ENCODE measurements at regions not wholly inside any gene's neighbourhood (a gene's known extent, or its start where the extent isn't known, plus 50 kb on each side); places are given as distances from the start of the nearest gene placed in this dataset.

DNA sequence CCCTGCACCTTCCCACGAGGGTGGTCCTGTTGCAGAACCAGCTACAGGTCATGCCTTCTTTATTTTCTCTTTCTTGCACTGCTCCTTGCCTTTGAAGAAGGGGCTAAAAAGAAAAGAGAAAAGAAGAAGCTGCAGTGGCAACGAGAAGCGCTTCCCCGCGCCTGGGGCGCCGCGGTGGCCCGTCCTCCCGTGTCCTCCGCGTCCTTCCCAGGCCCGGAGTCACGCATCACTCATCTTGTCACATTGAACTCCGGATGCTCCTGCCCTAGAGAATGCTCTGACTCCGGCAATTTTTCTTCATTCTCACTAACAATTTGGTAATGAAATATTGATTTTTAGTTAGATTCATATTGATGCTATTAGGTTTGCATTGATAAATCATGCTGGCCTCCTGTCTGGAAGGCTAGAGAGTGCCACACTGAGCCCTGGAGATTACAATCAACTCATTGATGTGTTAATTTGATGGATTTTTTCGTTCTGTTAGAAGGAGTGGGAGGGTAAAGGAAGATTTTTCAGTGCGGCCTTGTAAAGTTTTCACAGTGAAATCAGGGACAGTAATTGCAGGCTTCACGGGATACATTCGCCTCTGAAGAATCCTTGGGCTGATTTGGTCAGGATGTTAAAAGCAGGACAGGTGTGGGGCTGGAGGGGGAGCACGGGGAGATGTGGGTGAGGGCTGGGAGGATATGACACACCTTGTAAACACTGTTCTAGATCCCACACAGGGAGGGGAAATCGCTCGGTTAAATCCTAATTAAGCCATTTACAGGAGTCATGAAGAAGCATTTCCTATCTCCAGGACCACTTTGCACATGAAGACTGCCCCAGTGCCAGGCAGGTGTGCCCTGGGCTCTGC lies 349.3 kb downstream of the ZNF516 start:
- Histone ChIP-seq H3K4me1 (ENCODE audit: insufficient read depth, low read length) (peaks cover 21% of the 10 kb centered on the region), H3K36me3 (ENCODE audit: insufficient read depth, low read length) (no peaks in the 10 kb centered on the region), H3K27me3 (ENCODE audit: insufficient read depth, low read length) (no peaks in the 10 kb centered on the region), H3K9me3 (ENCODE audit: insufficient read depth, low read depth, low read length) (no peaks in the 10 kb centered on the region), H3K4me3 (ENCODE audit: low read length) (no peak overlapping the region), H3K9ac (ENCODE audit: low read depth, low read length) (no peak overlapping the region), H3K27ac (ENCODE audit: low read depth, low read length) (no peak overlapping the region)
- WGBS: 83% methylated on average over 22 of the region's 23 CpGs

DNA sequence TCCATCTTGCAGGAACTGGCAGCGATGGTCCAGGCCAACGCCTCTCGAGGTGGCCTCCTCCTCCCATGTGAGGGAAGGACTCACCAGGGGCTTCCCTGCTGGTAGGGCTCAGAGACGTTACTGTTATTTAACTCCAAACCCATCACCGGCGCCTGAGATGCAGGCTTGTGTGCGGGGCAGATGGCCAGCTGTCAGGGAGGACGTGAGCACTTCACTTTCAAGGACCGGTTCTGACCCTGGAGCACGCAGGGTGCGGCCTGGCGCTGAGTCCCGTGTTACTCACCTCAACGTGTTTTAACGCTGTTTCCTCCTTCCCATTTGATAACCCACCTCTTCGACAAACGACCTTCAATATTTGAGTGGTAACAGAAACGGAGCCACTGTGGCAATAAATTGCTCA lies 350.2 kb downstream of the ZNF516 start:
- Histone ChIP-seq H3K4me1 (ENCODE audit: insufficient read depth, low read length) (peaks cover 14% of the 10 kb centered on the region), H3K9ac (ENCODE audit: low read depth, low read length) (no peak overlapping the region)

DNA sequence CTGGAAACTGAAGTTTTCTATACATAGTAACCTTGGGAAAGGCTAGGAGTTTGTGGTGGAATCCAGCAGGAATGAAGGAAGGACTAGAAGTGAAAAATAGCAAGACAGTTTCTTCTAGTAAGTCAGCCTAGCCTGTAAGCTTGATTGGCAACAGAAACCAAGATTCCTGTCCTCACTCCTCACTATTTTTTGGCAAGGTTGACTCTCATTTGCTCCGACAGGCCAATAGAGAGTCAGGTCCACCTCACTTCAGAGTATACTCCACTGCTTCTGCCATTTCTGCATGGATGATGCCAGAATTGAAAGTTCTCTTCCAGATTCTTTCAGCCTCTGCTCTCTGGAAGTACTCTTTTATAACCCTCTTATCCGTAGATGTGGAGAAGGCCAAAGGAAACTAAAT lies 352.4 kb downstream of the ZNF516 start:
- Histone ChIP-seq H3K4me1 (ENCODE audit: insufficient read depth, low read length) (peaks cover 14% of the 10 kb centered on the region), H3K9me3 (ENCODE audit: insufficient read depth, low read depth, low read length) (no peaks in the 10 kb centered on the region), H3K4me3 (ENCODE audit: low read length) (no peak overlapping the region), H3K27ac (ENCODE audit: low read depth, low read length) (no peak overlapping the region), H3K9ac (ENCODE audit: low read depth, low read length) (no peak overlapping the region), H3K36me3 (ENCODE audit: insufficient read depth, low read length) (no peaks in the 10 kb centered on the region), H3K27me3 (ENCODE audit: insufficient read depth, low read length) (no peaks in the 10 kb centered on the region)
- 98% methylated on average over 2 of the region's 2 CpGs for WGBS

More for the DNA sequence above, 350.2 kb downstream of the ZNF516 start:
- Histone ChIP-seq H3K27me3 (ENCODE audit: insufficient read depth, low read length) (no peaks in the 10 kb centered on the region), H3K27ac (ENCODE audit: low read depth, low read length) (no peak overlapping the region), H3K4me3 (ENCODE audit: low read length) (no peak overlapping the region), H3K9me3 (ENCODE audit: insufficient read depth, low read depth, low read length) (no peaks in the 10 kb centered on the region), H3K36me3 (ENCODE audit: insufficient read depth, low read length) (no peaks in the 10 kb centered on the region)
- WGBS: 93% methylated on average over 18 of the region's 18 CpGs

DNA sequence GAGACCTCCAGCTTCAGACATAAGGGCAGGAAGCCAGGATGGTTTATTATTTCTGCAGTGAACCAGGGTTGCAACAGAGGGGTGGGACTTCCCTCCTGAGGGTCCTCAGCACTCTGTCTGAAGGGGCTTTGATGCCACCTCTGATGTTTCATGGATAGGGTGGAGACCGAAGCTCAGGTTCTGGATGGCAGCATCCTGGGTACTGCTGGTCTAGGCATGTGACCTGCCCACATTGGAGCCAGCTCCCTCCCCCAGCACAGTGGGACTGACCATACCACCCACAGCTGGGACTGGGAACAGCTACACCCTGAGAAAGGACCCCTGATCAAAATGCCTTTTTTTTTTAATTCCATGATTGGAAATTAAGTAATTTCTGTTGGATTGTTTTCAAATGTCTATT lies 355.2 kb downstream of the ZNF516 start:
- H3K4me3 ChIP-seq (ENCODE audit: low read length): no peak overlapping the region
- no peak overlapping the region for H3K9ac ChIP-seq (ENCODE audit: low read depth, low read length)
- no peaks in the 10 kb centered on the region for H3K36me3 ChIP-seq (ENCODE audit: insufficient read depth, low read length)
- 100% methylated on average over 1 of the region's 1 CpG for WGBS
- H3K9me3 ChIP-seq (ENCODE audit: insufficient read depth, low read depth, low read length): no peaks in the 10 kb centered on the region
- H3K27ac ChIP-seq (ENCODE audit: low read depth, low read length): no peak overlapping the region
- H3K27me3 ChIP-seq (ENCODE audit: insufficient read depth, low read length): no peaks in the 10 kb centered on the region
- H3K4me1 ChIP-seq (ENCODE audit: insufficient read depth, low read length): no peaks in the 10 kb centered on the region

DNA sequence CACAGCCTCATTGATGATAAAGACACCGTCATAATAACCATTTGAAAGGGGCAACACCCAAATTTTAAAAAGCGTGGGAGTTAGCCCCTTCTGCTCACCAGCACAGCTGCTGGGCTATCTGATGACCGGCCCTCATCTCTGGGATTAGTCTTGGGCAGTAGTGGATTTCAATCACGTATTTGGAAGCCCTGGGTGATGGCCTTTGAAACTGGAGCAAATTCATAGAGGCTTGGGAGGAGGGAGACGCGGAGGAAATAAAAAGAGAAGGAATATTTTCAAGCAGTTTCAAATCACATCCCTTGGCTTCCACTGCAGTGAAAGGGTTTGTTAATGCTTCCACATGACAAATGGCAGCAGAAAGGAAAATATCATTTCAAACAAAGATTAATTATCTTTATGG lies 357.8 kb downstream of the ZNF516 start:
- Histone ChIP-seq H3K4me1 (ENCODE audit: insufficient read depth, low read length) (no peaks in the 10 kb centered on the region), H3K36me3 (ENCODE audit: insufficient read depth, low read length) (no peaks in the 10 kb centered on the region), H3K27ac (ENCODE audit: low read depth, low read length) (no peak overlapping the region), H3K9ac (ENCODE audit: low read depth, low read length) (no peak overlapping the region), H3K27me3 (ENCODE audit: insufficient read depth, low read length) (no peaks in the 10 kb centered on the region), H3K9me3 (ENCODE audit: insufficient read depth, low read depth, low read length) (no peaks in the 10 kb centered on the region), H3K4me3 (ENCODE audit: low read length) (no peak overlapping the region)
- WGBS: 94% methylated on average over 6 of the region's 6 CpGs

DNA sequence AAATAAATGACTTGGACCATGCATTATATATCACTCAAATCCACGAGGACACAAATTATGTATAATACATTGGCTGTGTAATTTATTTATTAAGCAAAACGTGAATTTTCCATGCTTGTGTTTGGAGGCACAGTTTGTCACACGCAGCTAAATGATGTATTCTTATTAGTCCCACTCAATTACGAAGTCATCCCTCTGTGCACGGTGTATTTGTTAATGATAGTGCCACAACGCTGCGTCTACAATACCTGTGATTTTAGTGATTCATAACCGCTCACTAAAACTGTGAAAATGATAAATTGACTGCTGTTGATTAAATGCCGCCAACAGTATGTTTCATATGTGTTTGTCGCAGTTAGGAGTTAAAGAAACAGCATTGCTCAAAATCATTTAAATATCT lies 358.3 kb downstream of the ZNF516 start:
- H3K27me3 ChIP-seq (ENCODE audit: insufficient read depth, low read length): no peaks in the 10 kb centered on the region
- H3K9ac ChIP-seq (ENCODE audit: low read depth, low read length): no peak overlapping the region
- no peak overlapping the region for H3K4me3 ChIP-seq (ENCODE audit: low read length)
- no peaks in the 10 kb centered on the region for H3K4me1 ChIP-seq (ENCODE audit: insufficient read depth, low read length)
- H3K27ac ChIP-seq (ENCODE audit: low read depth, low read length): no peak overlapping the region
- 94% methylated on average over 9 of the region's 10 CpGs for WGBS
- H3K9me3 ChIP-seq (ENCODE audit: insufficient read depth, low read depth, low read length): no peaks in the 10 kb centered on the region
- H3K36me3 ChIP-seq (ENCODE audit: insufficient read depth, low read length): no peaks in the 10 kb centered on the region

DNA sequence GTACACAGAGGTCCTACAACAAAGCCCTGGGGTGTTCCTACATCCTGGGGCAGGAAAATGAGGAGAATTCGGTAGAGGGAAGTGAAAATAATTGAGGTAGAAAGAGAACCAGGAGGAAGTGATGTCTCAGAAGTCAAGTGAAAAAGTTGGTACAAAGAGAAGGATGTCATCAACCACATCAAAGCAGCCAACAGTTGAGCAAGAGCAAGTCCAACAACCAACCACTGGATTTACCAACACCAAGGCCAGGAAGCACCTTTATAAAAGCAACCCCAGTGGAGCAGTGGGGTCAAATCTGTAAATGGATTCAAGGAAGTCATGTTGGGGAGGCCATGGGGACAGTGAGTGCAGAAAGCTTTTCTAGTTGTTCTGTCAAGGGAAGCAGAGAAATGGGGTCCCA lies 360.4 kb downstream of the ZNF516 start:
- no peaks in the 10 kb centered on the region for H3K9me3 ChIP-seq (ENCODE audit: insufficient read depth, low read depth, low read length)
- H3K4me1 ChIP-seq (ENCODE audit: insufficient read depth, low read length): no peaks in the 10 kb centered on the region
- H3K27me3 ChIP-seq (ENCODE audit: insufficient read depth, low read length): no peaks in the 10 kb centered on the region
- H3K36me3 ChIP-seq (ENCODE audit: insufficient read depth, low read length): no peaks in the 10 kb centered on the region
- no peak overlapping the region for H3K27ac ChIP-seq (ENCODE audit: low read depth, low read length)
- H3K4me3 ChIP-seq (ENCODE audit: low read length): no peak overlapping the region
- 90% methylated on average over 1 of the region's 1 CpG for WGBS
- no peak overlapping the region for H3K9ac ChIP-seq (ENCODE audit: low read depth, low read length)

DNA sequence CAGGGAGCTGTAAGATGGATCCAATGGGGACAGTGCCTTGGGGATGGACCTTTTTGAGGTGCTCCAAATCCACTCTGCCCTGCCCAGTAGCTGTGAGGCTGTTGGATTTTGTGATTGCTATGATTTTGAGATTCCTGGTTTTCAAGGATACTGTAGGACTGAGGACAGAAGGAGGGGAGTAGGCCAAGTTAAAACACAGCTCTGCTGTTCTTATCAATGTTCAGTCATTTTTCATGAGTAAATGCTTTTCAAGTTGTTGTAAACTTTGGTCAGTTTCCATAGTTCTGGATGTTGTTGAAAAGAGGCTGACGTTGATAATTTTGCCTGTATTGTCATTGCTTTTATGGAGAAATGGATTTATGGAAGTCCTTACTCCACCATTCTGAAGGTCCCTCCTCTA lies 361.2 kb downstream of the ZNF516 start:
- Histone ChIP-seq H3K4me3 (ENCODE audit: low read length) (no peak overlapping the region), H3K4me1 (ENCODE audit: insufficient read depth, low read length) (no peaks in the 10 kb centered on the region), H3K9me3 (ENCODE audit: insufficient read depth, low read depth, low read length) (no peaks in the 10 kb centered on the region), H3K36me3 (ENCODE audit: insufficient read depth, low read length) (no peaks in the 10 kb centered on the region), H3K27ac (ENCODE audit: low read depth, low read length) (no peak overlapping the region), H3K9ac (ENCODE audit: low read depth, low read length) (no peak overlapping the region), H3K27me3 (ENCODE audit: insufficient read depth, low read length) (no peaks in the 10 kb centered on the region)
- WGBS: 75% methylated on average over 1 of the region's 1 CpG

DNA sequence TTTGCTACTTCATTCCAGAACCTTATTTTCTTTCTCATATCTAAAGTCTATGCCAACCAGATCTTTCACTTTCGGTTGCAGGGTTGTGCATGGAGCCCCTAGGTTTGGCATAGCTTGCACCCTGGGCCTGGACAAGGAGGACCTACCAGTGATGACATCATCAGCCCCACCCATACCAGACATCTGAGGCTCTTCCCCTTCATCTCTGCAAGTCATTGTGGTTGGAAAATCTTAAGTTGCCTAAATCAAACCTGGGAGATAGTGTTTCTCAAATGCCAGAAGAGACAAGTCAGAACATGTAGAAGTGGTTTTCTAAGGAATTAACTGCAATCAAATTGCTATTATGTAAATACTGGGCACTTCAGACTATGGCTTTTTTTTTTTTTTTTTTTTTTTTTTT lies 363.3 kb downstream of the ZNF516 start:
- Histone ChIP-seq H3K27me3 (ENCODE audit: insufficient read depth, low read length) (no peaks in the 10 kb centered on the region), H3K4me1 (ENCODE audit: insufficient read depth, low read length) (no peaks in the 10 kb centered on the region), H3K36me3 (ENCODE audit: insufficient read depth, low read length) (no peaks in the 10 kb centered on the region), H3K4me3 (ENCODE audit: low read length) (no peak overlapping the region), H3K9ac (ENCODE audit: low read depth, low read length) (no peak overlapping the region), H3K27ac (ENCODE audit: low read depth, low read length) (no peak overlapping the region), H3K9me3 (ENCODE audit: insufficient read depth, low read depth, low read length) (no peaks in the 10 kb centered on the region)
- 100% methylated on average over 1 of the region's 1 CpG for WGBS

DNA sequence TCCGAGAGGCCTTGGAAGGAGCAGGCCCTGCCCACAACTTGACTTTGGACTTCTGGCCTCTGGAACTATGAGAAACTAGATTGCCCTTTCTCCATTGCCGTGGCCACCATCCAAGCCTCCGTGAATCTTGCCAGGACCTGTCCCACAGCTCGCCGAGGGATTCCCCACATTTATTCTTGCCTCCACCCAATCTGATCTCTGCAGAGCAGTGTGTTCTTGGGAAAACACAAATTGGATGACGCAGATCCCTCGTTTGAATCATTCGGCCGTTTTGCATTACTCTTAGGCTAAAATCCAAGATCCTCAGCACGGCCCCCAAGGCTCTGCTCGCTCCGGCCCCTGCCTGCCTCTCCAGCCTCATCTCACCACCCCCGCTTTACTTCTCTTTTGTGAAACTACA lies 364.2 kb downstream of the ZNF516 start:
- no peaks in the 10 kb centered on the region for H3K9me3 ChIP-seq (ENCODE audit: insufficient read depth, low read depth, low read length)
- no peaks in the 10 kb centered on the region for H3K36me3 ChIP-seq (ENCODE audit: insufficient read depth, low read length)
- no peak overlapping the region for H3K9ac ChIP-seq (ENCODE audit: low read depth, low read length)
- no peak overlapping the region for H3K27ac ChIP-seq (ENCODE audit: low read depth, low read length)
- WGBS: 96% methylated on average over 13 of the region's 13 CpGs
- no peaks in the 10 kb centered on the region for H3K27me3 ChIP-seq (ENCODE audit: insufficient read depth, low read length)
- H3K4me1 ChIP-seq (ENCODE audit: insufficient read depth, low read length): no peaks in the 10 kb centered on the region
- no peak overlapping the region for H3K4me3 ChIP-seq (ENCODE audit: low read length)

DNA sequence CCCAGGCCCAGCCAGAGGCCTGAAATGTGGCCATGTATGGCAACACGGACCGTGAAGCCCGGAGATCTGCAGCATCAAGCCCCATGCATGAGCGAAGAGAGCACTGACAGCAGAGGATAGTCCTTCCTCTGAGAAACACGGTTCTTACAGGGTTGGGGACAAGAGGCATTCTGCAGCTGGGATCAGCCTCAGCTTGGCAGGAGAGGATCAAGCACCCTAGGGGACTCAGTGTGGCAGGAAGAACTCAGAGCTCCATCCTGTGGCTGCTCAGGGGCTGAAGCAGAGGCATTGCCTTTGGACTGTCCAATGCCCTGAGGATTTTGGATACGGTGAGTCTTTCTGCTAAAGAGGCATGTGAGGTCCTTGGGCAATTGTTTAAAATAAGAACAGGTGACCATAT lies 368.7 kb downstream of the ZNF516 start:
- Histone ChIP-seq H3K4me3 (ENCODE audit: low read length) (no peak overlapping the region), H3K4me1 (ENCODE audit: insufficient read depth, low read length) (no peaks in the 10 kb centered on the region), H3K9me3 (ENCODE audit: insufficient read depth, low read depth, low read length) (no peaks in the 10 kb centered on the region), H3K27me3 (ENCODE audit: insufficient read depth, low read length) (no peaks in the 10 kb centered on the region), H3K9ac (ENCODE audit: low read depth, low read length) (no peak overlapping the region), H3K36me3 (ENCODE audit: insufficient read depth, low read length) (no peaks in the 10 kb centered on the region), H3K27ac (ENCODE audit: low read depth, low read length) (no peak overlapping the region)
- WGBS: 81% methylated on average over 6 of the region's 6 CpGs

DNA sequence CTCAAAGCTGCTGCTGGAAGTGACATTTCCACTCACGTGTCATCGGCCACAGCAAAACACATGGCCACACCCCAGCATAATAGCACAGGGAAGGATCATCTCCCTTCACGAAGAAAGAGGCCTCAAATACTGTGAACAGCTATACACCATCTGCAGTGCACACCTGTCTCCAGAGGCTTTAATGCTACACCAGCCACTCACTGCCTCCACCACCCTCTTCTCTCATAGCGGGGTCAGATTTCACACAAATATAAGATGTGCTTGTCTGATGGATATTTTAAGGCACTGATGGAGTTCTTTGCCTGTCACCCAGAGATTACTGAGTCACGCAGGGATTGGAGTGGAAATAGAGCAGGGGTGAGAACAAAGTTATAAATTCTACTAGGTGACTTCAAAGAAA lies 374.0 kb downstream of the ZNF516 start:
- Histone ChIP-seq H3K27me3 (ENCODE audit: insufficient read depth, low read length) (no peaks in the 10 kb centered on the region), H3K9ac (ENCODE audit: low read depth, low read length) (no peak overlapping the region), H3K9me3 (ENCODE audit: insufficient read depth, low read depth, low read length) (no peaks in the 10 kb centered on the region), H3K4me3 (ENCODE audit: low read length) (no peak overlapping the region), H3K4me1 (ENCODE audit: insufficient read depth, low read length) (no peaks in the 10 kb centered on the region), H3K27ac (ENCODE audit: low read depth, low read length) (no peak overlapping the region), H3K36me3 (ENCODE audit: insufficient read depth, low read length) (no peaks in the 10 kb centered on the region)
- 94% methylated on average over 4 of the region's 5 CpGs for WGBS
